ENCODE measurements at regions not wholly inside any gene's neighbourhood (a gene's known extent, or its start where the extent isn't known, plus 50 kb on each side); places are given as distances from the start of the nearest gene placed in this dataset.

- Histone ChIP-seq H3K36me3 (ENCODE audit: low read depth, missing control alignments) (no peaks in the 10 kb centered on the region), H3K4me3 (no peak overlapping the region), H3K27ac (no peak overlapping the region)
Measured at GRCh38 chr3:31274326-31275024, 258.2 kb upstream of the STT3B start.

DNA sequence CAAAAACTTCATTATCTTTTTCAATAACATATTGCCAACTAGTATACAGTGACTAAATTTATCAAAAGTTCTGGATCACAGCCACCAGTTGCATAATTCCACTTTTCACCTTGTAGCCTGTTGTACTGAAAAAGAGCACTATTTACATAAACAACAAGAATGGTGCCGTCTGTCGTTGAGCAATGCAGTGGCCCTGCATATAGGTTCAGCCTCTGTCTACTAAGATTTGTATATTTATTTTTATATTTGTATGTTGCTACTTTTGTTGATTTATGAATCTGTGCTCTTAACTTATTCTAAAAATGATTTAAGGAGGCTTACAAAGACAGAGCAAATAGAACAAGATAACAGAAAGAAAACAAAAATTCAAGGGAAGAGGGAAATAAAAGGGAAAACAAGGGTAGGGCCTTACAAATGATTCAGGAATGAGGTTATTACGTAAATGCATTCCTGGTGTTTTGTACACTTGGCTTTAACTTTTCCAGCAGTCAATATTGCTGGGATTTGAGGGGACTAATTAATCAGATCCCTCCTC, 257.6 kb upstream of the STT3B start:
- no peak overlapping the region for H3K4me3 ChIP-seq

More at GRCh38 chr3:31274326-31275024, 258.2 kb upstream of the STT3B start:
- Histone ChIP-seq H3K9me3 (no peaks in the 10 kb centered on the region), H3K4me1 (no peaks in the 10 kb centered on the region), H3K27me3 (no peaks in the 10 kb centered on the region)
- 75 to 77% methylated on average over 3 of the region's 3 CpGs for WGBS, 2 donors
- no peak for DNase-seq
- TF ChIP-seq POLR2A (IDR thresholded peaks at IDR 0.05) = no peak
- TF ChIP-seq CTCF (IDR thresholded peaks at IDR 0.05) = no peak
- intact Hi-C loops (cut with DNase I; ENCODE audit: low total_unique reads) = no loop called here

GRCh38 chr3:31275583-31275982, 257.1 kb upstream of the STT3B start:
- WGBS, 2 donors = 76 to 84% methylated on average over 3 of the region's 3 CpGs
- H3K4me3 ChIP-seq = no peak overlapping the region
- intact Hi-C loops (cut with DNase I; ENCODE audit: low total_unique reads) = no loop called here
- H3K27me3 ChIP-seq = no peaks in the 10 kb centered on the region
- H3K36me3 ChIP-seq (ENCODE audit: low read depth, missing control alignments) = no peaks in the 10 kb centered on the region
- TF ChIP-seq POLR2A (IDR thresholded peaks at IDR 0.05) (no peak), CTCF (IDR thresholded peaks at IDR 0.05) (no peak)
- DNase-seq = no peak
- H3K27ac ChIP-seq = no peak overlapping the region
- H3K9me3 ChIP-seq = no peaks in the 10 kb centered on the region
- H3K4me1 ChIP-seq = no peaks in the 10 kb centered on the region

More for the DNA sequence above, 257.6 kb upstream of the STT3B start:
- H3K36me3 ChIP-seq (ENCODE audit: low read depth, missing control alignments) = no peaks in the 10 kb centered on the region
- H3K27ac ChIP-seq = no peak overlapping the region
- DNase-seq = no peak
- no peaks in the 10 kb centered on the region for H3K27me3 ChIP-seq
- 35 to 55% methylated on average over 3 of the region's 3 CpGs for WGBS, 2 donors
- H3K9me3 ChIP-seq = no peaks in the 10 kb centered on the region
- H3K4me1 ChIP-seq = no peaks in the 10 kb centered on the region
- no peak for TF ChIP-seq POLR2A (IDR thresholded peaks at IDR 0.05)
- no peak for TF ChIP-seq CTCF (IDR thresholded peaks at IDR 0.05)
- intact Hi-C loops (cut with DNase I; ENCODE audit: low total_unique reads) = no loop called here

DNA sequence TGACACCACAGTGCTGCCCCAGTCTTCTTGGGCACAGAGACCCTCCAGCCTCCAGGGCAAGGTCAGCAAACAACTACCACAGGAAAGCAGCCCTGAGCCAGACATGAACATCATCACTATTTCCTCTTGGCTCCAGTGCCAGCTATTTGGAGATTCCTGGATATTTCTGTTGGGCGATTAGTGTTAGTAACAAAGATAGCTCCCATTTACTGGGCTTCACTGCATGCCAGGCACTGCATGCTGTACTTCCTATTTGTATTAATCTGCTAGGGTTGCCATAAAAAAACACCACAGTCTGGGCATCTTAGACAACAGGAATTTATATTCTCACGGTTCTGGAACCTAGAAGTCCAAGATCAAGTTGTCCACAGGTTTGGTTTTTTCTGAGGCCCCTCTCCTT, 255.1 kb upstream of the STT3B start:
- Histone ChIP-seq H3K27ac (no peak overlapping the region), H3K27me3 (no peaks in the 10 kb centered on the region)

DNA sequence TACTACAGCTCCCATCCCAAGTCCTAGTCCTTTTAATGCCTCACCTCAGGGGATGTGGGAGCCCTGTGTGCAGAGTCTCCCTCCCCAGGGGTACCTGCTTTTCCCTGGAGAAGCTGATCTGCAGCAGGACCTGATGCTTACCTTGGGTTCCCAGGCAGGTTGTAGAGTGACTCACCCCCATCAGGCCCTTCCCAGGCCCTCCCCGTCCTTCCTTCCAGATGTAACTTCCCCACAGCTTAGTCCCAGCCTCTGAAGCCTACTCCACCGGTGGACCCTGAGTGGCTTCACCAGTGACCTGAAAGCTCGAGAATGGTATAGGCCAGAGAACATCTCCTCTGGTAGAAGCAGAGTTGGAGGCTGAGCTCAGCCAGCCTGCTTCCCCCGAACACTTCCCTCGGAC, 254.2 kb upstream of the STT3B start:
- no peak overlapping the region for H3K27ac ChIP-seq

More for the DNA sequence above, 255.1 kb upstream of the STT3B start:
- TF ChIP-seq POLR2A (IDR thresholded peaks at IDR 0.05) = no peak
- intact Hi-C loops (cut with DNase I; ENCODE audit: low total_unique reads) = no loop called here
- 73 to 79% methylated on average over 2 of the region's 2 CpGs for WGBS, 2 donors
- Histone ChIP-seq H3K36me3 (ENCODE audit: low read depth, missing control alignments) (no peaks in the 10 kb centered on the region), H3K4me3 (no peak overlapping the region), H3K4me1 (no peaks in the 10 kb centered on the region), H3K9me3 (no peaks in the 10 kb centered on the region)
- no peak for DNase-seq

More for the DNA sequence above, 254.2 kb upstream of the STT3B start:
- Histone ChIP-seq H3K9me3 (no peaks in the 10 kb centered on the region), H3K36me3 (ENCODE audit: low read depth, missing control alignments) (no peaks in the 10 kb centered on the region), H3K27me3 (no peaks in the 10 kb centered on the region), H3K4me3 (no peak overlapping the region), H3K4me1 (no peaks in the 10 kb centered on the region)
- intact Hi-C loops (cut with DNase I; ENCODE audit: low total_unique reads) = no loop called here
- DNase-seq = no peak
- TF ChIP-seq POLR2A (IDR thresholded peaks at IDR 0.05) (no peak), CTCF (IDR thresholded peaks at IDR 0.05) (no peak)
- WGBS, 2 donors = 92 to 93% methylated on average over 5 of the region's 5 CpGs
